Inflammatory macrophage (primary cell): ENCODE measurements at regions not wholly inside any gene's neighbourhood (a gene's known extent, or its start where the extent isn't known, plus 50 kb on each side); places are given as distances from the start of the nearest gene placed in this dataset.
"Not testable (repeated sequence)": the region's sequence is repeated elsewhere in the genome, so short reads cannot be mapped to it uniquely, and the experiment has no call there.

Experiments used
- DNase-seq, 2 donors: peaks; one replicate each; pipeline ENCODE4 v3.0.0-alpha.2; 2020 to 2022

DNA sequence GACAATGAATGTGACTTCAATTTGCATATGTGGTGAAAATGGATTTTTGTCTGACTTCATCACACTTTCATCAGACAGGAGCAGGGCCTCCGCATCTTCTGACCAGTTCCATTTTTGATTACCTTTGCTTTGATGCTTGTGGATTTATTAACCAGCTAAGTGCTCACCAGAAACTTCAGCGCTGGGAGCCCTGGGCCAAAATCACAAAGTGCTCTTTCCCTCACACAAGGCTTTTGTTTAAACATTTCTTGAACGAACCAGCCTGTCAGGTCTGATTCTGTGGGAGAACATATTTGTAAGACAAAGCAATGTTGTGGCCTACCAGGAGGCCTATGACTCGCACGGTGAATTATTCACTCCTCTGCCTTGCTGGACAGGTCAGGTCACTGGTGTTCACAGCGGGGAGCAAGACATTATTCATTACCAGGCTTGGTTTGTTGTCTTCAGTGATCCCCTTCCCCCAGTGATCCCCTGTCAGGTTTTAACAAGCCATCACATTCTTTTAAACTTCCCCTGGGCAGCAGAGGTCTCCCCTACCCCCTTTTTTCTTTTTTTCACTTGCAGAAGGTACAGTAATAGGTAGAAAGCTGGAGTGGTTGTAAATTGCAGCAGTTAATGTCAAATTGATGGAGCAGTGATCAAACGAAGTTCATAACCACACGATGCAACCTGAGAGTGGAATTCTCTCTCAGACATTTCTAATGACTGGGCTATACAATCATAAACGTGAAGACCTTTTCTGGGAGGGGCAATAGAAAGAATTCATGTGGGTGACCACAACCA, 167.5 kb upstream of the PRICKLE1 start:
- no peak for DNase-seq

DNA sequence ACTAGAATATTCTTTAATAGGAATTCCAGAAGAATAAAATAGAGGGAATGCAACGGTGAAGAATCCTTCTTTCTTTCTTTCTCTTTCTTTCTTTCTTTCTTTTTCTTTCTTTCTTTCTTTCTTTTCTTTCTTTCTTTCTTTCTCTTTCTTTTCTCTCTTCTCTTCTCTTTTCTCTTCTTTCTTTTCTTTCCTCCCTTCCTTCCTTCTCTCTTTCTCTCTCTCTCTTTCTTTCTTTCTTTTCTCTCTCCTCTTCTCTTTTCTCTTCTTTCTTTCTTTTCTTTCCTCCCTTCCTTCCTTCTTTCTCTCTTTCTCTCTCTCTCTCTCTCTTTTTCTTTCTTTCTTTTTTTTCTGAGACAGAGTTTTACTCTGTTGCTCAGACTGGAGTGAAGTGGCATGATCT, 160.8 kb upstream of the PRICKLE1 start:
- DNase-seq: no peak

DNA sequence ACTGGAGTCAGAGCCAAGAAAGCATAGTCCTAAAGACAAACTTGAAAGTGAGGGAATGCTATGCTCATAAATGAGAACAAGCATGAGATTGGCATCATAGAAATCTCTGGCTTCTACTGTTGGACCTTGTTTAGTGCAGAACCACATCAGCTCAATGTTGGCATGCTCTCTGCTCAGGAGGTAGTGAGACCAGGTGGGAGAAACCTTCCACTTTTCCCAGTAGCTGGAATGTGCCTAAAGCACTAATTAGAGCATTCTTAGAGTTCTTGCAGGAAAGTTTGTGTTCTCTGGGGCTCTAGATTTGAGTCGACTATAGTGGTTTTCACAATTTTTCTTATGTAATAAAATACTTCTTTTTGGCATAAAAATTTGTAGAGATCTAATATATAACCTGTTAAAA, 159.7 kb upstream of the PRICKLE1 start:
- no peak for DNase-seq

DNA sequence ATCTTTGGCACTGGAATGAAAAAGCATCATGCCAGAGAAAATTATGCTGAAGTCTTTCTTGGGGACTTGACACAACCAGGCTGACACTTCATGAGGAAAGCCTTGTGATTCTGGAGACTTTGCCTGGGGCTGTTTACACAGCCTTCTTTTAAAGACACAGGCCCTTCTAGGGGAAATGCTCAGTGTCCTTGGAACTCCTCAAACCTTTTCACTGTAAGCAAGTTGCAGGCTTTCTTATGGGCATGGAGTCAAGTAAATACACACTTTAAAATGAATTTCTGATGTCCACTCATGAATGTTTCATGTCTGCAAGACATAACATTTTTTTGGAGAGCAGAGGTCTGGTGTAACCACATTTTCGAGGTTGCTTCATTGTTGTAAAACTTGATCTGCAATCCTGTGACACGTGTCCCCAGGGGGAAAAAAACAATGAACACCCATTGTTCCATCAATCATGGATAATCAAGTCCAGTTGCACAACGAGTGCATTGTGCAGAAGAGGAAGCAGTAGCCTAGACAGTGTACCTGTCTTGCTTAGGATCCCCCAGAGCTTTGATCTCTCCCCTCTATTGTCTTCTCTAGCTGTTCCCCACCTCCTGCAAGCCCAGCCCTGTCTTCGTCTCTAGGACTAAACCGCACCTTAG, 155.1 kb upstream of the PRICKLE1 start:
- DNase-seq: no peak

DNA sequence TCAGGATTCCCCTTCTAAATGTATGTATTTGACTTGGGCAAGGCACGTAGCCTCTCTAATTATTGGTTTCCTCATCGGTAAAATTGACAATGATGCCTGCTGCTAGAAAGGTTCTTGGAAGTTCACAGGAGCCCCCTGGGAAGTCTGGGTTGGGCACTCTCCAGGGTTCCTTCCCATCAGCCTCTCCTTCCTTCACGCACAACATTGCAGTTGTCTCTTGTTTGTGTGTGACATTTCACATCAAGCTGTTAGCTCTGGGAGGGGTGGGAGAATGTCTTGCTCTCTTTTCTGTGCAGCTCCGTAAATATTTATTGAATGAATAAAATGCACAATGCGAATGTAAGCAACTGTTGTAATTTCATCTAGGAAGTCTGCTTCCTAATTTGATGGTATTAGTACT, 153.2 kb upstream of the PRICKLE1 start:
- DNase-seq: no peak

DNA sequence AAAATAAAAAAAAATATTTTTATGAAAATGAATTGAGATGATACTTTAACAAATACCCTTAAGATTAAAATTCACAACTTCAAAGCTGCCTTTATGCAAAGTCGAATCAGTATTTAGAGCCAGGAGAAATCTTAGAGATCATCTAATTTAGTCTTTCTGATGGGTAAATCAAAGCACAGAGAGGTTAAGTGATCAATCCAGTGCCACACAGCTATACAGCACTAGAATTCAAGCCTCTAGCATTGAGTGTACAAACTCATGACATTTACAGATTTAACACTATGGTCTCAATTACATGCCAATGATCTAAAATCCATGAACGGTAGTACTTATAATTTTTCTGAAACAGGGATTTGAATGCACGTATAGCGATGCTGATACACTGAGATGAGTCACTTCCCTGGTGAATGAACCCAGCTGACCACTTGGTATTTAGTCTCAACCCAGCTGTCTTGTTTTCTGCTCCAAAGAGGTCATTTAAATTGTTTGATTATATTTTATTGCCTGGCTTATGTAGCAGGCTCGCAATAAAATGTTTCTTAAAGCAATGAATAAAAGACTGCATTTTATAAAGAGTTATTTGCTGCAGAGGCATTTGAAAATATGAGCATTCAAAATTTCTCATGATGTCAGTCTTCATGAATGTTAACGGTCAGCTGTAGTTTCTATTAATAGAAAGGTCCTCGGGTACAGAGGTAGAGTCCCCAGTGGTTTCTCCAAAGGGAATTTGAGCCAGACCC, 152.4 kb upstream of the PRICKLE1 start:
- no peak for DNase-seq

DNA sequence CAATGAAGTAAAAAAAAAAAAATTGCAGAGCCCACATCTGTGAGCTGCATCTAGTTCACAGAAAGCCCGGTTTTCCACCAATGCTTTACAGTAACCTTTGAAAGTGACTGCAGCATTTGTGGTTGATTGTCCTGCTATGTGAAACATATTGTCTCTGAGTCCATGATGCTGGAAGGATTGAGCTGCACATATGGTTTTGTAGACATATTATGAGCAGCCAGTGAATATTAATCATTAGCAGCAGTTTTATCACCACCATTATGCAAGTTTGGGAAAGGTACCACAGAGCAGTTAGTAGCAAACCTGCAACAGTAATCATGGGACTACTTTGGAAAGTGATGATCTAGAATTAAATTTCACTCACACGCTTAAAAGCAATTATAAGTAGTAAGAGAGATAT, 151.5 kb upstream of the PRICKLE1 start:
- no peak for DNase-seq

DNA sequence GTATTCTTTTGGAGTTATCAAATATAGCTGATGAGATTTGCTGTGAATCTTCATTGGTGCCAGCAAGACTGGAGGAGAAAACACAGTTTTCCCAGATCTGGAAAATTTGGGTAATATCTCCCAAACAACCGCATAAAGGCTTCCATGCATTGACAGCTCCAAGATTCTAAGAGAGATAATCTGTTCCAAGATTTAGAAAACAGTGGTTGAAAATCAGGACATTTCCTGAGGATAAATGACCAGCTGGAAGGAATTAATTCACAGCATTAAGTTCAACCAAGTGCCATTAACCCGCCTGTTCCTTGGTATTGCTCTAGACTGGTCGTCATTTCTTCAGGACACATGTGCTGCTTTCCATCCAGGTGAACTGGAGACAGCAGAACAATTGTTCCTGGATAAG, 147.9 kb upstream of the PRICKLE1 start:
- DNase-seq: no peak

DNA sequence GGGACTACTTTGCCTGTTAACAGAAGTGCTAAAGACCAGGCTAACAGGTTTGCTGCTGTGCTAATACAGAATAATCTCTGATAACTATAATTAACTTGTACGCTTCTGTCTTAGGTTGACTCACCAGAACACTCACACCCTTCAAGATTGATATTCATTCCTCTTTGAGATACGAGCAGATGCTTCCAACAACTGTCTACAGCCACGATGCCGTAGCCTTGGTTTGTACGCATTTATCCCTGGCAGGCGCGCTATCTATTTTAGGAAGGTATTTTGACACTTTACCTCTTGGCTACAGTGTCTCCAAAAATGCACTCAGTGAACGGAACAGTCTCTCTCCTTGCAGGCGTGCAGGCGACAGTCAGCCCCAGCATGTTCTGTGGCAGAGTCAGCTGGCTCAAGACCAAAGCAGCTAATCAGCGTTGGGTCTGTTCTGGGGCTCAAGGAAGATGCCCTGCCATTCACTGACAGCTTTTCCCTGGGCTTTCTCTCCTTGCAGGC, 146.4 kb upstream of the PRICKLE1 start:
- no peak for DNase-seq

DNA sequence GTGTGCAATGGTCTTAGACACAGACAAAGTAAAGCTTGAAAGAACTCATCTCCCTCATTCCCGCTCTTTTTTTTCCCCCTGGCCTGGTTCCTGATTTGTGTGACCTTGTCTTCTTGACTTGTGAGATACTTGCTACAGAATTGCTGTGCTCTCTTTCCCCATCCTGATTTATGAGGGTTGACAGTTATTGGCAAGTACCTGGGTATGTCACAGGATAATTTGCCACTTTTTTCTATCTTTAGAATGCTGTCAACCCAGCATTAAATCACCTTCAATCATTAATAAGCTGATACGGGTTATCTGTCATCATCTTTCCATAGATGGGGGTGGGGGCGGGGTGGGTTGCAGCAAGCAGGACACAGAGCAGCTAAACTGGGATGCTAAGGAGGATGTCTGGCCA, 144.4 kb upstream of the PRICKLE1 start:
- no peak for DNase-seq

DNA sequence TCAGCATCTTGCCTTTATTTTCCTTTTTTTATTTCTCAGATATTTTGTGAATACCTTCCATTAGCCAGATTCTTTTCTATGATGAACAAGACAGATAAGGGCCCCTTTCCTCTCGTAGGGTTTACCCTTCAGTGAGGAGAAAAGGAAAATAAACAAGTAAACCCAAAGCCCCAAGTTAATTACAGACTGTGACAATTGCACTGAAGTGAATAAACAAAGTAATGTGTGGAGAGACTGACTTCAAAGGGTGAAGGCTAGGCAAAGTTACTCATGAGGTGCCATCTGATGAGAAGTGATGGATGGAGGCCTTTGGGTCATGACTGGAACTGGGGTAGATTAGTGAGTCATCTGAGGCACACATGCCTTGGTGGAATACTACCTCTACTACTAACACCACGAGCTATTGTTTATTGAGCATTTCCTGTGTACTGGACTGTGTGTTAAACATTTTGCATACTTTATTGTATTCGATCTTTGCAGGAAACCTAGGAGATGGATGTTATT, 143.4 kb upstream of the PRICKLE1 start:
- DNase-seq: no peak

DNA sequence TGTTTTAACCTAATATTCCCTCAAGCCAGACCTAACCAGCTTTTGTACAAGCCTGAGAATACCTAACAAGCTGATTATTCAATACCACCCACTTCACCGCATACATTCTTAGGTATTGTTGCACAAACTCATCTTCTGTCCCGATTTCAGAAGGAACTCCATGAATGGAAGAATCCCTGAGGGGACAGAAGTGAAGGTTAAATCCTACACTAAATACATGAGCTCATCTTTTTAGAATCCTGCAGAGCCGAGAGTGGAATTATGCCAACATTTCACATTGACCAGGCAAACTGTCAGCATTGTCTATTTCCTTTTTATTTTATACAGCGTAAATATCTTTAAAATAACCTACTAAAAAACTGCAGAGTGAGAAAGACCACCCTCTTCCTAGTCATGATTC, 140.7 kb upstream of the PRICKLE1 start:
- DNase-seq: no peak

DNA sequence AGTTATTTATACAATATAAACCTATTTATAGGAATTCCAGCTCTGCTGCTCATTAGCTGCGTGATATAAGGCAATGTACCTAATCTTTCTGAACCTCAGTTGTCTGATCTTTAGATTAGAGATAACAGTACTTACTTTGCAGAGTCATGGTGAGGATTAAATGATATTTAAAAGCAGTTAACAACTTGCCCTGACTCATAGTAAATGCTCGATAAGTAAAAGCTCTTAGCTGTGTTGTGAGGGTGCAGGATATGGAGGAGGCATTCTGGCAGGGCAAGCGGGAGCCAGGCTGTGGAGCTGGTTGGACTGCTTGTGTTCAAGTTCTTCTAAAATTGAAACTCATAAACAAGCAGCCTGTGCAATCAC, 140.0 kb upstream of the PRICKLE1 start:
- DNase-seq: no peak

DNA sequence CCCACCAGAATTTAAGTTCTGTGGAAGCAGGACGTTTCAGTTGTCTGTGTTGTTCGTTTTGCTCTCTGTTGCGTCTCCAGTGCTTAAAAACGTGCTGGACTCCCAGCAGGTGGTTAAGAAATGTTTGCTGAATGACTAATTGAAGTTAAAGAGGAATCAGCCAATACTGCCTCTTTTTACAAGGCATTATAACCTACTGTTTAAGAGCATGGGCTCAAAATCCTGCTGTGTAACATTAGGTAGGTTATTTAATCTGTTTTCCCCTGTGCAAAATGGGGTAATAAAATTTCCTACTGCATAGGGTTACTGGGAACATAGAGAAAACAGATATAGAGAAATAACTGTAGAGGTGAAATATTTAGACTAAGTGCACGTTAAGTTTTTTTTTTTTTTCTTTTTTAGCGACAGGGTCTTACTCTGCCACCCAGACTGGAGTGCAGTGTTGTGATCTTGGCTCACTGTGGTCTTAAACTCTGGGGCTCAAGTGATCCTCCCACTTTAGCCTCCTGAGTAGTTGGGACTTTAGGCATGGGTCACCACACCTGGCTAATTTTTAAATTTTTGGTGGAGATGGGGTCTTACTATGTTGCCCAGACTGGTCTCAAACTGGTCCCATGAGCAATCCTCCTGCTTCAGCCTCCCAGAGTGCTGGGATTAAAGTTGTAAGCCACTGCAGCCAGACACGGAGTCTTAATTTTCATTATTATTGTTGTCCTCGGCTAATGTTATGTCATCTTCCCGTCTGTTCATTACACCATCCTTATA, 139.4 kb upstream of the PRICKLE1 start:
- DNase-seq: no peak

DNA sequence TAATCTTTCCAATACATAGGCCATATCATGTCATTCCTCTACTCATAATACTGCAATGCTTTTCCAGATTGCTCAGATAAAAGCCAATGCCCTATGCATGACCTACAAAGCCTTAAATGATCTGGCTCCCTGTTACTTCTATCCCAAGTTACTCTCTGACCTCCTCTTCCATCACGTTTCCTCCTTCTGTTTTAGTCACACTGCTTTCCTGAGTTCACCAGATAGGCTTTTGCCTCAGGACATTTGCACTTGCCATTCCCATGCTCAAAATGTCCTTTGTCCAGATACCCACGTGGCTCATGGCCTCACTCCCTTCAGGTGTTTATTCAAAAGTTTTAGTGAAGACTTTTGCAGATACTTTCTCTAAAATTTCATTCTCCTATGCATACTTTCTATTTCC, 138.7 kb upstream of the PRICKLE1 start:
- DNase-seq: no peak

DNA sequence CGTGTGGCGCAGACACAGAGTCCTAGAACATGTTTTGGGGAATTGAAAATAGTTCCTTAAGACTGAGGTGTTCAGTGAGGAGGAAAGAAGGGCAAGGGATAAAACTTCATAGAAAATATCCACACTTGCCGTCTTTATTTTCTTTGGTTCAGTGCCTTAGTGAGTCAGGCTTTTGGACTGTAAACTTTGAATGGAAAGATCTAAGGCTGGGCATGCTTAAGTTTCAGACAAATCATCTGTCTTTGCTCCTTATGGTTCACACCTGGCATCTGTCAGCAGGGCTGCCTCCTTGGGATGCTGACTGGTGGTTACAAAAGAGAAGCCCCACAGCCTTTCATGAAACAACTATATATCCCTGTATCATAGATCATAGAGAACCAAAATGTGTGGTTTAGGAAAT, 136.3 kb upstream of the PRICKLE1 start:
- DNase-seq: no peak

DNA sequence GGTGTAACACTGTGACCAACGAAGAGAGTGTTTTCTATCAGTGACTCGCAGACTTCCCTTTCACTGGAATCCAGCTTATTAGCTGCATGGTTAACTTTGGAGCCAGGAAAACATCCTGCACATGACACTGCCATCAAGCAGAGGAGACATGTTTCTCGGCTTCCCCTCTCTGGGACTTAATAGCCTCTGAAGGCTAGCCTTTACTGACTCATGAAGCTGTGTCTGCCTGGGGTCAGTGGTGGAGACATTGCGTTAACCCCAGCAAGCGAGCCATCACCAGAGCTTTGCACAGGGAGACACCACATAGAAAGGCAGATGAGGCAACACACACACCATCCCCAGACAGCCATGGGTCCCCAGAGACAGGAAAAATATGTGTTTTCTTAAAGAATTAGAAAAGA, 126.9 kb upstream of the PRICKLE1 start:
- no peak for DNase-seq

DNA sequence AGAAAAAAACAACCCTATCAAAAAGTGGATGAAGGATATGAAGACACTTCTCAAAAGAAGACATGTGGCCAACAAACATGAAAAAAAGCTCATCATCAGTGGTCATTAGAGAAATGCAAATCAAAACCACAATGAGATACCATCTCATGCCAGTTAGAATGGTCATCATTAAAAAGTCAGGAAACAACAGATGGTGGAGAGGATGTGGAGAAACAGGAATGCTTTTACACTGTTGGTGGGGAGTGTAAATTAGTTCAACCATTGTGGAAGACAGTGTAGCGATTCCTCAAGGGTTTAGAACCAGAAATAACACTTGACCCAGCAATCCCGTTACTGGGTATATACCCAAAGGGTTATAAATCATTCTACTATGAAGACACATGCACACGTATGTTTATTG, 124.0 kb upstream of the PRICKLE1 start:
- DNase-seq: not testable (repeated sequence)

DNA sequence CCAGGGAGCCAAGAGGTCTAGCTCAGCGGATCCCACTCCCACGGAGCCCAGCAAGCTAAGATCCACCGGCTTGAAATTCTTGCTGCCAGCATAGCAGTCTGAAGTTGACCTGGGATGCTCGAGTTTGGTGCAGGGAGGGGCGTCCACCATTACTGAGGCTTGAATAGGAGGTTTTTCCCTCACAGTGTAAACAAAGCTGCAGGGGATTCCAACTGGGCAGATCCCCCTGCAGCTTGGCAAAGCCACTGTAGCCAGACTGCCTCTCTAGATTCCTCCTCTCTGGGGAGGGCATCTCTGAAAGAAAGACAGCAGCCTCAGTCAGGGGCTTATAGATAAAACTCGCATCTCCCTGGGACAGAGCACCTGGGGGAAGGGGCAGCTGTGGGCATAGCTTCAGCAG, 118.8 kb upstream of the PRICKLE1 start:
- DNase-seq: not testable (repeated sequence)

DNA sequence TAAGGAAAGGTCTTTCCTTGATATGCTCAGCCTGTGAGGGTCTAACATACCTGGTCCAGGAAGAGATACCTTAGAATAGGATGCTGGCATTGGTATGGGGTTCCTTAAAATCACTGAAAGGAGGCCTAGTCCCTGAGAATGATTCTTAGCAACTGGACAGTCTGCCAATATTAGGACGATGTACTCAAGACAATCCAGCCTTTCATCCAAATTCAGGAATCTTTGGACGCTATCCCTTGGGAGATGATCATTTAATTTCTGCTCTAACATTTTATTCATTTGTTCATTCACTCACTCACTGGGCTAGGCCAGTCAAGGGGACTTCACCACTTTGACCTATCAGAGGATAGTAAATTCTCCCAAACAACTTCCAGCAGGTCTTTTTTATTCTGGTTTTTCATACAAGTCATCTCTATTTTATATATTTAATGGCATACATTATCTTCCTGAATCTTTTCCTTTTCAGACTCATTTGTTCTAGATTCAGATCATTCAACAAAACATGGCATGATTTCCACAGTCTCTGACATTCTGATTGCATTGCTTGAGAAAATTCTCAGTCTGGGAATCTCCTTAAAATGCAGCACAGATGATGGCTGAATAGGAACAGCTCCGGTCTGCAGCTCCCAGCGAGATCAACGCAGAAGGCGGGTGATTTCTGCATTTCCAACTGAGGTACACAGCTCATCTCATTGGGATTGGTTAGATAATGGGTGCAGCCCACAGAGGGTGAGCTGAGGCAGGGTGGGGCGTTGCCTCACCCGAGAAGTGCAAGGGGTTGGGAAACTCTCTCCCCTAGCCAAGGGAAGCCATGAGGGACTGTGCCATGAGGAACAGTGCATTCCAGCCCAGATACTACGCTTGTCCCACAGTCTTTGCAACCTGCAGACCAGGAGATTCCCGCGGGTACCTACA, 118.0 kb upstream of the PRICKLE1 start:
- no peak for DNase-seq

DNA sequence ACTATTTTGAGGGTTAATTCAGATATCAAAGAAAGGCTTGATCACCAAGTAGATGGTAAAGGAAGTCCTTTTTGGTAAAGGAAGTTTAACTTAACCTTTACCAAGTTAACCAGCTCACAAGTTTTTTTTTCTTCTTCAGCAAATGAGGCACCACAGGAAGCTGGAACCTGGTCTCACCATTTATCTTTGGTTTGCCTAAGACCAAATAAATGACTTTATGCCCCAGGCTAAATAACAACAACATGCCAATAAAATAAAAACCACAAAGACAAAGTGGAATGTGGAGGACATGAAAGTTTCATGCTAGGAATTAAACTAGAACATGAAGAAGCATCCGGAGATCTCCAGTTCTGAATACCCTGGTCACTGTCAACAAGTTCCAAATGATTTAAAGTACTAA, 116.8 kb upstream of the PRICKLE1 start:
- DNase-seq: no peak

DNA sequence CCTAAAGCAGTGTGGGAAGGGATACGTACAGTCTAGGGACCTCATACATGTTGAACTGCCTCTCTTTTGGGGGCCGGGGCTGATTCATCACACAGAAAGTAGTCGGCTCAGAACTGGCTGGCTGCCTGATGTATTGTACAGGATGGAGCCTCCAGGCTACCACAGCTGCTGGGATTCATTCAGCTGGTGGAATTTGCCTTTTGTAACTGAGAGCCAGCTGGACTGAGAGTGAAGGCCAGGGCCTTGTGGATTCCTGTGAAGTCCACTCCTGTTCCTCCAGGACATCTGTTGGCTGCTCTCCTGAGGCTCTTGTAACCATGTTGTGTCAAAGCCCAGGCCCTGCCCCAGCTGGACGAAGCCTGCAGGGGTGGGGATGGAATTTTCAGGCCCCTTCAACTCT, 116.3 kb upstream of the PRICKLE1 start:
- DNase-seq: no peak
